ENCODE measurements at regions not wholly inside any gene's neighbourhood (a gene's known extent, or its start where the extent isn't known, plus 50 kb on each side); places are given as distances from the start of the nearest gene placed in this dataset.

- TF ChIP-seq CTCF (IDR thresholded peaks at IDR 0.05; ENCODE audit: low read depth, low read length, missing input control) (no peak), TAF1 (conservative IDR thresholded peaks at IDR 0.05) (no peak), JUND (IDR thresholded peaks at IDR 0.05) (no peak), MAX (IDR thresholded peaks at IDR 0.05) (no peak), FOXA1 (IDR thresholded peaks at IDR 0.05) (no peak), FOXA2 (IDR thresholded peaks at IDR 0.05) (no peak), RAD21 (IDR thresholded peaks at IDR 0.05) (no peak)
These were observed 75.2 kb upstream of the CHCHD3 start for GRCh38 chr7:133157045-133157444.

All from liver (tissue), 3 donors.